Endothelial cell of umbilical vein (primary cell): ENCODE measurements at regions not wholly inside any gene's neighbourhood (a gene's known extent, or its start where the extent isn't known, plus 50 kb on each side); places are given as distances from the start of the nearest gene placed in this dataset.

ENCODE experiments used
- BruUV-seq: library from RNA; stranded (reverse); fragments of 400-500 nt; replicated peaks from 2 replicates; lab custom pipeline; 2021; lab: Mats Ljungman, UMichigan
- CTCF ChIA-PET: fragments of 300-600, 350-600 bp; sonication (Branson Sonifier 250); formaldehyde crosslinking; loops from one replicate; lab custom pipeline; 2021; ENCODE audit warnings: antibody characterized with exemption, inconsistent platforms; lab: Charles Lee
- POLR2A ChIA-PET: fragments of 300-600, 350-600 bp; sonication (Branson Sonifier 250); formaldehyde crosslinking; loops from one replicate; lab custom pipeline; 2021; ENCODE audit warnings: antibody characterized with exemption, inconsistent platforms; lab: Charles Lee
- DNase-seq: peaks from one replicate; pipeline ENCODE4 v3.0.0-alpha.2; 2011; ENCODE audit warnings: low read depth, low spot score
- FAIRE-seq: peaks from 2 replicates; lab custom pipeline; 2011; peaks lifted over from hg19 to GRCh38; lab: Jason Lieb, UNC
- H2AFZ ChIP-seq: 2 replicates; pipeline ENCODE4 v1.6.0; 2012; ENCODE audit warnings: low read depth, low read length, control low read depth, inconsistent platforms
- H3K27ac ChIP-seq: 2 replicates; pipeline ENCODE4 v1.5.1; 2011; ENCODE audit warnings: low read depth, mild to moderate bottlenecking, control low read depth, low read length, moderate library complexity; ENCODE audit not compliant: insufficient read depth
- H3K27me3 ChIP-seq, 2 experiments: 2 replicates each; pipeline versions ENCODE4 v1.6.0 to v1.6.1; 2011; ENCODE audit warnings: low read length in 2 of 2, mixed read lengths in 1 of 2; ENCODE audit not compliant: control insufficient read depth in 2 of 2, insufficient read depth in 2 of 2
- H3K36me3 ChIP-seq, 2 experiments: 2 replicates in 1 of 2; 3 replicates in 1 of 2; pipeline ENCODE4 v1.5.1; 2011; ENCODE audit warnings: low read length in 2 of 2, mild to moderate bottlenecking in 1 of 2, moderate library complexity in 1 of 2; ENCODE audit not compliant: control insufficient read depth in 2 of 2, insufficient read depth in 2 of 2; ENCODE audit errors: extremely low read depth in 1 of 2
- H3K4me1 ChIP-seq: 3 replicates; pipeline ENCODE4 v1.5.1; 2011; ENCODE audit warnings: mild to moderate bottlenecking, low read length; ENCODE audit not compliant: control insufficient read depth, insufficient read depth; ENCODE audit errors: extremely low read depth
- H3K4me2 ChIP-seq: 2 replicates; pipeline ENCODE4 v1.6.1; 2011; ENCODE audit warnings: low read length, control low read depth, mixed read lengths; ENCODE audit not compliant: insufficient read depth
- H3K4me3 ChIP-seq, 3 experiments: fragments of 200-600 bp in 1 of 3; sonication (generic), shearing (Covaris generic) in 1 of 3; replicated peaks in 1 of 3; 2 replicates each; pipeline ENCODE4 v1.5.1; 2011 to 2016; ENCODE audit warnings: control low read depth in 3 of 3, low read length in 3 of 3, mild to moderate bottlenecking in 2 of 3, inconsistent platforms in 1 of 3, low read depth in 1 of 3, moderate library complexity in 1 of 3; ENCODE audit not compliant: insufficient read depth in 1 of 3
- H3K79me2 ChIP-seq: 2 replicates; pipeline ENCODE4 v1.6.0; 2012; ENCODE audit warnings: low read length, inconsistent platforms; ENCODE audit not compliant: control insufficient read depth, insufficient read depth
- H3K9ac ChIP-seq: replicated peaks from 2 replicates; pipeline ENCODE3; 2011; ENCODE audit warnings: low read length, control low read depth; ENCODE audit not compliant: insufficient read depth; ENCODE audit errors: extremely low read depth
- H3K9me1 ChIP-seq: replicated peaks from 3 replicates; pipeline ENCODE4 v1.6.0; 2011; ENCODE audit warnings: mild to moderate bottlenecking, low read length; ENCODE audit not compliant: control insufficient read depth, insufficient read depth; ENCODE audit errors: extremely low read depth
- H3K9me3 ChIP-seq: replicated peaks from 2 replicates; pipeline ENCODE4 v1.5.1; 2012; ENCODE audit warnings: low read length, inconsistent platforms; ENCODE audit not compliant: control insufficient read depth, insufficient read depth
- H4K20me1 ChIP-seq: replicated peaks from 2 replicates; pipeline ENCODE3; 2011; ENCODE audit warnings: mild to moderate bottlenecking, low read length; ENCODE audit not compliant: control insufficient read depth, insufficient read depth; ENCODE audit errors: extremely low read depth
- EZH2 ChIP-seq: IDR thresholded peaks from 2 replicates; pipeline ENCODE4 v1.6.1; 2012; ENCODE audit warnings: borderline replicate concordance, low read depth, mild to moderate bottlenecking, moderate library complexity, low read length, inconsistent platforms; ENCODE audit not compliant: severe bottlenecking
- FOS ChIP-seq: IDR thresholded peaks from 2 replicates; pipeline ENCODE4 v1.6.1; 2011; ENCODE audit warnings: mild to moderate bottlenecking, low read length, moderate library complexity, borderline replicate concordance; ENCODE audit not compliant: insufficient read depth
- GATA2 ChIP-seq: IDR thresholded peaks from 2 replicates; pipeline ENCODE4 v1.7.0; 2011; ENCODE audit warnings: low read depth, mild to moderate bottlenecking, moderate library complexity, mixed read lengths, low read length; ENCODE audit not compliant: insufficient read length, insufficient read depth
- JUN ChIP-seq: IDR thresholded peaks from 2 replicates; pipeline ENCODE4 v1.6.1; 2011; ENCODE audit warnings: borderline replicate concordance, low read depth; ENCODE audit not compliant: insufficient read length, insufficient read depth
- MAX ChIP-seq: IDR thresholded peaks from 2 replicates; pipeline ENCODE4 v1.6.1; 2011; ENCODE audit not compliant: insufficient read depth, insufficient read length
- MYC ChIP-seq: IDR thresholded peaks from one replicate; pipeline ENCODE4 v1.6.1; 2011; ENCODE audit warnings: mild to moderate bottlenecking, low read depth, low read length
- POLR2A ChIP-seq: IDR thresholded peaks from 2 replicates; pipeline ENCODE4 v1.6.1; 2012; ENCODE audit warnings: low read depth, mild to moderate bottlenecking, control low read depth, low read length
- POLR2AphosphoS5 ChIP-seq: IDR thresholded peaks from 2 replicates; pipeline ENCODE4 v1.6.1; 2012; ENCODE audit warnings: low read depth, mild to moderate bottlenecking, control low read depth, low read length, moderate library complexity; ENCODE audit not compliant: insufficient read depth
- dilution Hi-C: fragments of 300-500 bp; cut with MboI; formaldehyde crosslinking; loops from one replicate; pipeline ENCODE4 v1.15.0; 2019; ENCODE audit warnings: low sequenced_read_pairs; ENCODE audit not compliant: extremely low pct_ligation_motif_present
- intact Hi-C: fragments of 100-400 bp; cut with micrococcal nuclease; formaldehyde crosslinking; loops from one replicate; pipeline ENCODE4 v1.10.0; 2022
- TF ChIP-seq, protein P1 (sequence below), 2 donors: IDR thresholded peaks; 1 replicate in 1 of 2; 2 replicates in 1 of 2; pipeline ENCODE4 v1.5.1; 2011; ENCODE audit warnings: low read length in 2 of 2, mild to moderate bottlenecking in 2 of 2, moderate library complexity in 2 of 2, control low read depth in 1 of 2, inconsistent platforms in 1 of 2, low read depth in 1 of 2; ENCODE audit not compliant: insufficient read depth in 1 of 2; ENCODE audit errors: extremely low read depth in 1 of 2

DNA sequence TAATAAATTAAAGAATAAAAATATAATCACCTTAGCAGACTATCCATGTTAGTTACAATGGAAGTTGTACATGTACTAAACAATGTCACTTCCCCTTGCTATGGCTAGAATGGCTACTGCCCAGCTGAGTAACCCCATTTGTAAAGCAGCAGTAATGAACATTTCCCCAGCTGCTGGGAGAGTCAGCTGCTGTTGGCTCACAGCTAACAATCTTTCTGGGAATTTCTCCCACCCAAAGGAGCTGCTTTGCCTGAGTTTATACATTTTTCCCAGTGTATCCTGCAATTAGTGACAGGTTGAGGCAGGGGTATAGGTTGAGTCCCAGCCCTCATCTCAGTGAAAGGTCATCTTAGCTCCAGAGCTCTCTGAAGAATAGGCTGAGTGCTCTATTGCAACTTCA lies 665.6 kb upstream of the KLHL29 start:
- Histone ChIP-seq H2AFZ (no peak overlapping the region), H3K27ac (no peak overlapping the region), H3K4me3 (no peak overlapping the region), H3K27me3 (no peaks in the 10 kb centered on the region), H3K9me1 (no peaks in the 10 kb centered on the region), H3K9ac (no peak overlapping the region), H3K4me2 (no peak overlapping the region), H4K20me1 (no peaks in the 10 kb centered on the region), H3K36me3 (no peaks in the 10 kb centered on the region), H3K9me3 (peaks cover 2% of the 10 kb centered on the region), H3K4me1 (no peaks in the 10 kb centered on the region), H3K79me2 (no peaks in the 10 kb centered on the region)
- no peak for FAIRE-seq
- dilution Hi-C loops (no loop called here), intact Hi-C loops (no loop called here)
- ChIA-PET CTCF (no interaction called here), POLR2A (no interaction called here)
- no TSS peak for BruUV-seq
- TF ChIP-seq FOS = no peak
- no peak for TF ChIP-seq POLR2A
- no peak for TF ChIP-seq POLR2AphosphoS5
- TF ChIP-seq MYC = no peak
- TF ChIP-seq, protein P1, sequence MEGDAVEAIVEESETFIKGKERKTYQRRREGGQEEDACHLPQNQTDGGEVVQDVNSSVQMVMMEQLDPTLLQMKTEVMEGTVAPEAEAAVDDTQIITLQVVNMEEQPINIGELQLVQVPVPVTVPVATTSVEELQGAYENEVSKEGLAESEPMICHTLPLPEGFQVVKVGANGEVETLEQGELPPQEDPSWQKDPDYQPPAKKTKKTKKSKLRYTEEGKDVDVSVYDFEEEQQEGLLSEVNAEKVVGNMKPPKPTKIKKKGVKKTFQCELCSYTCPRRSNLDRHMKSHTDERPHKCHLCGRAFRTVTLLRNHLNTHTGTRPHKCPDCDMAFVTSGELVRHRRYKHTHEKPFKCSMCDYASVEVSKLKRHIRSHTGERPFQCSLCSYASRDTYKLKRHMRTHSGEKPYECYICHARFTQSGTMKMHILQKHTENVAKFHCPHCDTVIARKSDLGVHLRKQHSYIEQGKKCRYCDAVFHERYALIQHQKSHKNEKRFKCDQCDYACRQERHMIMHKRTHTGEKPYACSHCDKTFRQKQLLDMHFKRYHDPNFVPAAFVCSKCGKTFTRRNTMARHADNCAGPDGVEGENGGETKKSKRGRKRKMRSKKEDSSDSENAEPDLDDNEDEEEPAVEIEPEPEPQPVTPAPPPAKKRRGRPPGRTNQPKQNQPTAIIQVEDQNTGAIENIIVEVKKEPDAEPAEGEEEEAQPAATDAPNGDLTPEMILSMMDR (IDR thresholded peaks at IDR 0.05; ENCODE audit: extremely low read depth in 1 of 2, insufficient read depth in 1 of 2, low read depth in 1 of 2, low read length in 2 of 2) = no peak
- no peak for TF ChIP-seq MAX
- no peak for TF ChIP-seq EZH2
- no peak for TF ChIP-seq GATA2
- TF ChIP-seq JUN = no peak
- DNase-seq = no peak
